ENCODE measurements at regions not wholly inside any gene's neighbourhood (a gene's known extent, or its start where the extent isn't known, plus 50 kb on each side); places are given as distances from the start of the nearest gene placed in this dataset.
"Not testable (repeated sequence)": the region's sequence is repeated elsewhere in the genome, so short reads cannot be mapped to it uniquely, and the experiment has no call there.

DNA sequence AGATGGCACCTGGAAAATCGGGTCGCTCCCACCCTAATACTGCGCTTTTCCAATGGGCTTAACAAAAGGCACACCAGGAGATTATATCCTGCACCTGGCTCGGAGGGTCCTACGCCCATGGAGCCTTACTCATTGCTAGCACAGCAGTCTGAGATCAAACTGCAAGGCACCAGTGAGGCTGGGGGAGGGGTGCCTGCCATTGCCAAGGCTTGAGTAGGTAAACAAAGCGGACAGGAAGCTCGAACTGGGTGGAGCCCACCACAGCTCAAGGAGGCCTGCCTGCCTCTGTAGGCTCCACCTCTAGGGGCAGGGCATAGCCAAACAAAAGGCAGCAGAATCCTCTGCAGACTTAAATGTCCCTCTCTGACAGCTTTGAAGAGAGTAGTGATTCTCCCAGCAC lies 814.8 kb downstream of the SEMA5A start:
- H3K9ac ChIP-seq (ENCODE audit: low read depth in 1 of 2, low read length in 2 of 2): not testable (repeated sequence)

GRCh38 chr5:8740595-8740994 lies 805.3 kb downstream of the SEMA5A start:
- no peaks in the 10 kb centered on the region for H3K27me3 ChIP-seq (ENCODE audit: control insufficient read depth in 1 of 2, insufficient read depth in 2 of 2, low read length in 2 of 2)
- H3K27ac ChIP-seq (ENCODE audit: low read depth, low read length): no peak overlapping the region
- H3K4me1 ChIP-seq (ENCODE audit: control insufficient read depth in 1 of 2, insufficient read depth in 2 of 2, low read length in 2 of 2): no peaks in the 10 kb centered on the region
- no peak overlapping the region for H3K4me3 ChIP-seq (ENCODE audit: low read depth in 1 of 2, low read length in 2 of 2)
- no peak overlapping the region for H3K9ac ChIP-seq (ENCODE audit: low read depth in 1 of 2, low read length in 2 of 2)
- H3K36me3 ChIP-seq (ENCODE audit: control insufficient read depth in 1 of 2, insufficient read depth in 2 of 2, low read length in 2 of 2): no peaks in the 10 kb centered on the region
- no peaks in the 10 kb centered on the region for H3K9me3 ChIP-seq (ENCODE audit: control insufficient read depth in 1 of 2, low read length in 2 of 2)

More for the DNA sequence above, 814.8 kb downstream of the SEMA5A start:
- not testable (repeated sequence) for H3K36me3 ChIP-seq (ENCODE audit: control insufficient read depth in 1 of 2, insufficient read depth in 2 of 2, low read length in 2 of 2); H3K27me3 ChIP-seq (ENCODE audit: control insufficient read depth in 1 of 2, insufficient read depth in 2 of 2, low read length in 2 of 2); H3K9me3 ChIP-seq (ENCODE audit: control insufficient read depth in 1 of 2, low read length in 2 of 2); H3K4me3 ChIP-seq (ENCODE audit: low read depth in 1 of 2, low read length in 2 of 2); H3K27ac ChIP-seq (ENCODE audit: low read depth, low read length); H3K4me1 ChIP-seq (ENCODE audit: control insufficient read depth in 1 of 2, insufficient read depth in 2 of 2, low read length in 2 of 2)

GRCh38 chr5:8749556-8749955 lies 796.3 kb downstream of the SEMA5A start:
- H3K27me3 ChIP-seq (ENCODE audit: control insufficient read depth in 1 of 2, insufficient read depth in 2 of 2, low read length in 2 of 2): no peaks in the 10 kb centered on the region
- no peak overlapping the region for H3K4me3 ChIP-seq (ENCODE audit: low read depth in 1 of 2, low read length in 2 of 2)
- H3K36me3 ChIP-seq (ENCODE audit: control insufficient read depth in 1 of 2, insufficient read depth in 2 of 2, low read length in 2 of 2): no peaks in the 10 kb centered on the region
- no peaks in the 10 kb centered on the region for H3K9me3 ChIP-seq (ENCODE audit: control insufficient read depth in 1 of 2, low read length in 2 of 2)
- no peak overlapping the region for H3K9ac ChIP-seq (ENCODE audit: low read depth in 1 of 2, low read length in 2 of 2)
- no peaks in the 10 kb centered on the region for H3K4me1 ChIP-seq (ENCODE audit: control insufficient read depth in 1 of 2, insufficient read depth in 2 of 2, low read length in 2 of 2)
- H3K27ac ChIP-seq (ENCODE audit: low read depth, low read length): no peak overlapping the region

DNA sequence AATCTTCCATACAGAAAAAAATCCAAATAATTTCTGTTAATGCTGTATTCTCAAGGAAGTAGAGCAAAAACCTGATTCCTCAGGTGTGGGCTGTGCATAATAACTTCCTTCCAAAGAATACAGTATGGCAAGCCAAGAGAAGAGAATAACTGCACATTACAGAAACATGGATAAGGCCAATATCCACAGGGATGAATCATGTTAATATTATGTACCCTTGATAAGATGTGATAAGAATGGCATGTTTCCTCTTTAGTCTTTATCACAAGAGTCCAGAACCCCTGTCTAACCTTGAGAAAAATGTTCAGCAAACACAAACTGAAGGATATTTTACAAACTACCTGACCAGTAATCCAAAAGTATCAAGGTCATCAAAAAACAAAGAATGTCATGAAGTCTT lies 795.8 kb downstream of the SEMA5A start:
- Histone ChIP-seq H3K4me1 (ENCODE audit: control insufficient read depth in 1 of 2, insufficient read depth in 2 of 2, low read length in 2 of 2) (no peaks in the 10 kb centered on the region), H3K27ac (ENCODE audit: low read depth, low read length) (no peak overlapping the region), H3K27me3 (ENCODE audit: control insufficient read depth in 1 of 2, insufficient read depth in 2 of 2, low read length in 2 of 2) (no peaks in the 10 kb centered on the region), H3K36me3 (ENCODE audit: control insufficient read depth in 1 of 2, insufficient read depth in 2 of 2, low read length in 2 of 2) (no peaks in the 10 kb centered on the region), H3K9me3 (ENCODE audit: control insufficient read depth in 1 of 2, low read length in 2 of 2) (no peaks in the 10 kb centered on the region), H3K9ac (ENCODE audit: low read depth in 1 of 2, low read length in 2 of 2) (no peak overlapping the region), H3K4me3 (ENCODE audit: low read depth in 1 of 2, low read length in 2 of 2) (no peak overlapping the region)

DNA sequence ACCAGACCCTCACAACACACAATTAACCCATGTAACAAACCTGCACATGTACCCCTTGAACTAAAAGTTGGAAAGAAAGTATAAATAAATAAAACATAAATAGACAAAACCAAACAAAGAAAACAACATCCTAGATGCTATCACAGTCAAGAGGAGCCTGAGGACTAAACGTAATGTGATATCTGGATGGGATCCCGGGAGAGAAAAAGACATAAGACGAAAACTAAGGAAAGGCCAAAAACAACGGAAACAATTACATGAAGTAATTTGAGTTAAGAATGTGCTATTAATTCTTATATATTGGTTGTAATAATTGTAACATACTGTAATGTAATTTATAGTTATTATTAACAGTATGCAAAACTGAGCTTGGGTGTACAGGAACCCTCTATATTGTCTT lies 793.9 kb downstream of the SEMA5A start:
- H3K9me3 ChIP-seq (ENCODE audit: control insufficient read depth in 1 of 2, low read length in 2 of 2): no peaks in the 10 kb centered on the region
- no peak overlapping the region for H3K9ac ChIP-seq (ENCODE audit: low read depth in 1 of 2, low read length in 2 of 2)
- no peaks in the 10 kb centered on the region for H3K27me3 ChIP-seq (ENCODE audit: control insufficient read depth in 1 of 2, insufficient read depth in 2 of 2, low read length in 2 of 2)

GRCh38 chr5:8752595-8752994 lies 793.3 kb downstream of the SEMA5A start:
- H3K36me3 ChIP-seq (ENCODE audit: control insufficient read depth in 1 of 2, insufficient read depth in 2 of 2, low read length in 2 of 2): no peaks in the 10 kb centered on the region
- H3K4me3 ChIP-seq (ENCODE audit: low read depth in 1 of 2, low read length in 2 of 2): no peak overlapping the region
- no peak overlapping the region for H3K27ac ChIP-seq (ENCODE audit: low read depth, low read length)
- H3K9ac ChIP-seq (ENCODE audit: low read depth in 1 of 2, low read length in 2 of 2): no peak overlapping the region
- H3K4me1 ChIP-seq (ENCODE audit: control insufficient read depth in 1 of 2, insufficient read depth in 2 of 2, low read length in 2 of 2): no peaks in the 10 kb centered on the region
- no peaks in the 10 kb centered on the region for H3K27me3 ChIP-seq (ENCODE audit: control insufficient read depth in 1 of 2, insufficient read depth in 2 of 2, low read length in 2 of 2)
- H3K9me3 ChIP-seq (ENCODE audit: control insufficient read depth in 1 of 2, low read length in 2 of 2): no peaks in the 10 kb centered on the region

More for the DNA sequence above, 793.9 kb downstream of the SEMA5A start:
- Histone ChIP-seq H3K4me3 (ENCODE audit: low read depth in 1 of 2, low read length in 2 of 2) (no peak overlapping the region), H3K27ac (ENCODE audit: low read depth, low read length) (no peak overlapping the region), H3K36me3 (ENCODE audit: control insufficient read depth in 1 of 2, insufficient read depth in 2 of 2, low read length in 2 of 2) (no peaks in the 10 kb centered on the region), H3K4me1 (ENCODE audit: control insufficient read depth in 1 of 2, insufficient read depth in 2 of 2, low read length in 2 of 2) (no peaks in the 10 kb centered on the region)

DNA sequence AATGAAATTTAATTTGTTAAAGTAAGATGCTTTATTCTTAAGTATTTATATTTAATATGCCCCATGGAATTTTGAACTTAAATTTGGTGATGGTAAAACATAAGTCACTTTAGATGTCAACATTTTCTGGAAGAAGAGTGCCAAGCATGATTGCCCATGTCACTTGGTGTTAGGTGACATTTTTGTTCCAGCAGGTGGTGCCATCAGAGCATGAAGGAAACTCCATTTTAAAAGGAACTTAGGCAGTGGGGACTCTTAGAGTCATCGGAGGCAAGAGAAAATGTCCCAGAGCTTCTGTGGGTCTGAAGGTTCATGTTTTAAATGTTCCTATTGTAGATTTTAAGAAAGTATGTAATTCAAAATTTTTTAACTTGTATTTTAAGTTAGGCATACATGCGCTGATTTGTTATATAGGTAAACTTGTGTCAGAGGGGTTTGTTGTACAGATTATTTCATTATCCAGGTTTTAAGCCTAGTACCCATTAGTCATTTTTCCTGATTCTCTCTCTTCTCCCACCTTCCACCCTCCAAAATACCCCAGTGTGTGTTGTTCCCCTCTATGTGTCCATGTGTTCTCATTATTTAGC lies 789.3 kb downstream of the SEMA5A start:
- no peak overlapping the region for H3K27ac ChIP-seq (ENCODE audit: low read depth, low read length)
- no peaks in the 10 kb centered on the region for H3K36me3 ChIP-seq (ENCODE audit: control insufficient read depth in 1 of 2, insufficient read depth in 2 of 2, low read length in 2 of 2)
- no peaks in the 10 kb centered on the region for H3K27me3 ChIP-seq (ENCODE audit: control insufficient read depth in 1 of 2, insufficient read depth in 2 of 2, low read length in 2 of 2)
- peaks cover 0 to 4% of the 10 kb centered on the region in 2 donors for H3K9me3 ChIP-seq (ENCODE audit: control insufficient read depth in 1 of 2, low read length in 2 of 2)
- no peak overlapping the region for H3K9ac ChIP-seq (ENCODE audit: low read depth in 1 of 2, low read length in 2 of 2)
- H3K4me1 ChIP-seq (ENCODE audit: control insufficient read depth in 1 of 2, insufficient read depth in 2 of 2, low read length in 2 of 2): no peaks in the 10 kb centered on the region
- no peak overlapping the region for H3K4me3 ChIP-seq (ENCODE audit: low read depth in 1 of 2, low read length in 2 of 2)

DNA sequence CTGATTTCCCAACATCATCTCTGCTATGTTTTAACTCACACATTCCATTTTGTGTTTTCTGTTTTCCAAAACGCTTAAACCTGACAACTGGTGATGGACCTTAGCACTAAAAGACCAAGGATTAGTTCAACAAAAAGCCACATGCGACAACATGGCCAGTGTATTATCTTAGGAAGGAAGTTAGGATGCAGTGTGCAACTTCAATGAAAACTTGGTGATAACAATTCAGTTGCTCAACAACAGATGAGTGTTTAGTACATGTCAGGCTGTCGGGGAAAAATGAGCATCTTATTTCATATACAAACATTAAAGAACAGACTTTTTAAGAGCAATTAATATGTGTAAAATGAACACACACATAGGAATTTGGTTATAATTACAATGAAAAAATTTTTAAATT lies 780.0 kb downstream of the SEMA5A start:
- Histone ChIP-seq H3K9me3 (ENCODE audit: control insufficient read depth in 1 of 2, low read length in 2 of 2) (no peaks in the 10 kb centered on the region), H3K9ac (ENCODE audit: low read depth in 1 of 2, low read length in 2 of 2) (no peak overlapping the region), H3K36me3 (ENCODE audit: control insufficient read depth in 1 of 2, insufficient read depth in 2 of 2, low read length in 2 of 2) (no peaks in the 10 kb centered on the region), H3K27me3 (ENCODE audit: control insufficient read depth in 1 of 2, insufficient read depth in 2 of 2, low read length in 2 of 2) (no peaks in the 10 kb centered on the region), H3K4me3 (ENCODE audit: low read depth in 1 of 2, low read length in 2 of 2) (no peak overlapping the region), H3K4me1 (ENCODE audit: control insufficient read depth in 1 of 2, insufficient read depth in 2 of 2, low read length in 2 of 2) (peaks cover 0 to 4% of the 10 kb centered on the region in 2 donors), H3K27ac (ENCODE audit: low read depth, low read length) (no peak overlapping the region)

DNA sequence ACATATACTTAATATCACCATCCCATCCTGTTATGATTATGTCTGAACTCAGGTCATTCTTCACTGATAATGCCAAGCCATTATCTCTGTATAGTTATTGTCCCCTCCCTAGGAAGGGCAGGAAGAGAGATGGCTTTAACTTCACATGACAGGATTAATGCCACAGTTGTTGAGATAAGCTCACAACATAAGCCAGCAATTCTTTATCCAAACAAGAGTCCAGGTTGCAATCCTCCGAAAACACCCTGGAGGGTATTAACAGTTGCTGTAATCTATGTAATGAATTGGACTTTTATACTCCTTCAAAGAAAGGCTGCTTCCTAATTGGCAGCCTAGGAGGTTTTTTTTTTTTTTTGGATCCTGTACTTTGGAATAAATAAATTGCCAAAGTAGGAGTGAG lies 779.4 kb downstream of the SEMA5A start:
- H3K27ac ChIP-seq (ENCODE audit: low read depth, low read length): no peak overlapping the region
- peaks cover 0 to 4% of the 10 kb centered on the region in 2 donors for H3K4me1 ChIP-seq (ENCODE audit: control insufficient read depth in 1 of 2, insufficient read depth in 2 of 2, low read length in 2 of 2)
- no peaks in the 10 kb centered on the region for H3K36me3 ChIP-seq (ENCODE audit: control insufficient read depth in 1 of 2, insufficient read depth in 2 of 2, low read length in 2 of 2)
- H3K9me3 ChIP-seq (ENCODE audit: control insufficient read depth in 1 of 2, low read length in 2 of 2): no peaks in the 10 kb centered on the region
- H3K4me3 ChIP-seq (ENCODE audit: low read depth in 1 of 2, low read length in 2 of 2): no peak overlapping the region
- no peak overlapping the region for H3K9ac ChIP-seq (ENCODE audit: low read depth in 1 of 2, low read length in 2 of 2)
- H3K27me3 ChIP-seq (ENCODE audit: control insufficient read depth in 1 of 2, insufficient read depth in 2 of 2, low read length in 2 of 2): no peaks in the 10 kb centered on the region

DNA sequence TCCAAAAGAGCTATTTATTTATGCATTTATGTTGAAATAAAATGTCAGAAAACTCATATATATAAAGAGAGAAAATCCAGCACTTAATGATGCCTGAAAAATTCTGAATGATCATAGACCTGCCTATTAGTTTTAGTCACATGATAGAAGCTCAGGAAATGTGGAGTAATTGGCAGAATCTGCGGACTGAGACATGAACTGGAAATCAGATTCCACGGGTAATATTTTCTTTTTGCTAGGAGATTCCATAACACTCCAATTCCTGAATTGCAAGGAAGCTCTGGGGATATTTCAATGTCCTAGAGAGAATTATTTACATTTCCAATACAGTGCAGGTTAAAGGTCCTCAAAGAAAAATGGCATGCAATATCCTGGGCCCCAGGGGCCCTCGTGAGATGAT lies 778.8 kb downstream of the SEMA5A start:
- no peaks in the 10 kb centered on the region for H3K36me3 ChIP-seq (ENCODE audit: control insufficient read depth in 1 of 2, insufficient read depth in 2 of 2, low read length in 2 of 2)
- H3K27me3 ChIP-seq (ENCODE audit: control insufficient read depth in 1 of 2, insufficient read depth in 2 of 2, low read length in 2 of 2): no peaks in the 10 kb centered on the region
- peaks cover 0 to 4% of the 10 kb centered on the region in 2 donors for H3K4me1 ChIP-seq (ENCODE audit: control insufficient read depth in 1 of 2, insufficient read depth in 2 of 2, low read length in 2 of 2)
- H3K9ac ChIP-seq (ENCODE audit: low read depth in 1 of 2, low read length in 2 of 2): no peak overlapping the region
- H3K4me3 ChIP-seq (ENCODE audit: low read depth in 1 of 2, low read length in 2 of 2): no peak overlapping the region
- H3K27ac ChIP-seq (ENCODE audit: low read depth, low read length): no peak overlapping the region
- H3K9me3 ChIP-seq (ENCODE audit: control insufficient read depth in 1 of 2, low read length in 2 of 2): no peaks in the 10 kb centered on the region

DNA sequence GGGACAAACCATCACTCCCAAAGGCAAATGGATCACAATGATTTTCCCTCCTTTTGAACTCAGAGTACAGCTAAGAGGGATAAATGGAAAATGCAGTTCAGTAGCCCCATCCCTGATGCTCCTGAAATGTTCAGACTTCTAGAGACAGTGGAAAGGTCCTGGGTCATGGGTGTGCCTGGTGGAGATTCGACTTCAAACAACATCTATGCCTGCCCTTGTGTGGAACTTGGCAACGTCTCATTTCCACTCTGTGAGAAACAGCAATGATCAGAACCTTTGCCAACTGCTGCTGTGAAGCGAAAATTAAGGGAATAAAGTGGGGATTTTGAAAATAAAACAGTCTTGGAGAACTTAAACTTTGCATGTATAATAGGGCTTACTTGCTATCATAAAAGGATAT lies 778.1 kb downstream of the SEMA5A start:
- Histone ChIP-seq H3K9me3 (ENCODE audit: control insufficient read depth in 1 of 2, low read length in 2 of 2) (no peaks in the 10 kb centered on the region), H3K27ac (ENCODE audit: low read depth, low read length) (no peak overlapping the region), H3K36me3 (ENCODE audit: control insufficient read depth in 1 of 2, insufficient read depth in 2 of 2, low read length in 2 of 2) (no peaks in the 10 kb centered on the region), H3K4me1 (ENCODE audit: control insufficient read depth in 1 of 2, insufficient read depth in 2 of 2, low read length in 2 of 2) (peaks cover 0 to 4% of the 10 kb centered on the region in 2 donors), H3K9ac (ENCODE audit: low read depth in 1 of 2, low read length in 2 of 2) (no peak overlapping the region), H3K4me3 (ENCODE audit: low read depth in 1 of 2, low read length in 2 of 2) (no peak overlapping the region), H3K27me3 (ENCODE audit: control insufficient read depth in 1 of 2, insufficient read depth in 2 of 2, low read length in 2 of 2) (no peaks in the 10 kb centered on the region)

Measured in duodenal mucosa (tissue), 2 donors.